BLaER1 treated with 17β-estradiol and CSF1 and Interleukin-3, amounts not matched to agents 10 nM and 100 nM (cell line): ENCODE measurements at regions not wholly inside any gene's neighbourhood (a gene's known extent, or its start where the extent isn't known, plus 50 kb on each side); places are given as distances from the start of the nearest gene placed in this dataset.

Experiments
- H3K27ac ChIP-seq, 11 experiments: shearing (Covaris generic); formaldehyde crosslinking; 2 replicates each; pipeline ENCODE4 v1.8.1; 2022
- H3K27me3 ChIP-seq, 11 experiments: shearing (Covaris generic); formaldehyde crosslinking; 2 replicates each; pipeline ENCODE4 v1.8.1; 2022
- H3K36me3 ChIP-seq, 11 experiments: shearing (Covaris generic); formaldehyde crosslinking; 2 replicates each; pipeline ENCODE4 v1.8.1; 2022
- H3K4me1 ChIP-seq, 10 experiments: shearing (Covaris generic); formaldehyde crosslinking; 2 replicates each; pipeline ENCODE4 v1.8.1; 2022
- H3K4me2 ChIP-seq, 11 experiments: shearing (Covaris generic); formaldehyde crosslinking; 2 replicates each; pipeline ENCODE4 v1.8.1; 2022
- H3K4me3 ChIP-seq, 10 experiments: shearing (Covaris generic); formaldehyde crosslinking; 2 replicates each; pipeline ENCODE4 v1.8.1; 2022
- H3K9ac ChIP-seq, 11 experiments: shearing (Covaris generic); formaldehyde crosslinking; 2 replicates each; pipeline ENCODE4 v1.8.1; 2022
- H3K9me3 ChIP-seq, 11 experiments: shearing (Covaris generic); formaldehyde crosslinking; replicated peaks in 1 of 11; 2 replicates each; pipeline ENCODE4 v1.8.1; 2022
- H4K20me1 ChIP-seq, 11 experiments: shearing (Covaris generic); formaldehyde crosslinking; 2 replicates each; pipeline ENCODE4 v1.8.1; 2022
- Cebpa-rat ChIP-seq, 11 experiments: shearing (Covaris generic); IDR thresholded peaks; 2 replicates each; pipeline ENCODE4 v1.8.1; 2022

GRCh38 chr4:164440199-164440598 lies 313.7 kb upstream of the SMIM31 start:
- Histone ChIP-seq H3K27me3 (no peaks in the 10 kb centered on the region), H4K20me1 (no peaks in the 10 kb centered on the region), H3K4me2 (no peak overlapping the region), H3K9me3 (no peaks in the 10 kb centered on the region), H3K9ac (no peak overlapping the region), H3K4me3 (no peak overlapping the region), H3K4me1 (no peaks in the 10 kb centered on the region), H3K36me3 (no peaks in the 10 kb centered on the region), H3K27ac (no peak overlapping the region)
- TF ChIP-seq Cebpa-rat (IDR thresholded peaks at IDR 0.05), result no peak

DNA sequence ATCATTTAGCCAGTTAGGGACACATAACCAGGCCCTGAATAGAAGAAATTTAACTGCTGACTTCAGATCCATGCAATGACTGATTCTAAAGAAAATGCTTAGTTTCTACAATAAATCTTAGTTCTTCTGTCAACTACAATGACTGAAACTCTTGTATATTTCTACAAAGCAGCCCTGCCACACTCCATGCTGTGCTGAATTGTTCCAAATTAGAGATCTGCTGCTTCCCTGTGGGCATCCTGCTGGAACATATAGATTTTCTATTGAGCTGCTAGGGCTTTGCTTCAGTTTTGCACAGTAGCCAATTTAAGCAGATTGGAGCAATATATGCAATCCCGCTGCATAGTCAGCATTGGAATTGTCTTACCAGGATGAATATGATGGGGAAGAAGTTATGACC lies 312.8 kb upstream of the SMIM31 start:
- no peak overlapping the region for H3K27ac ChIP-seq
- no peaks in the 10 kb centered on the region for H3K9me3 ChIP-seq
- no peak overlapping the region for H3K9ac ChIP-seq
- H3K27me3 ChIP-seq, result no peaks in the 10 kb centered on the region
- H3K36me3 ChIP-seq, result no peaks in the 10 kb centered on the region
- H3K4me3 ChIP-seq, result no peak overlapping the region
- TF ChIP-seq Cebpa-rat (IDR thresholded peaks at IDR 0.05), result no peak
- no peaks in the 10 kb centered on the region for H3K4me1 ChIP-seq
- no peaks in the 10 kb centered on the region for H4K20me1 ChIP-seq
- H3K4me2 ChIP-seq, result no peak overlapping the region

DNA sequence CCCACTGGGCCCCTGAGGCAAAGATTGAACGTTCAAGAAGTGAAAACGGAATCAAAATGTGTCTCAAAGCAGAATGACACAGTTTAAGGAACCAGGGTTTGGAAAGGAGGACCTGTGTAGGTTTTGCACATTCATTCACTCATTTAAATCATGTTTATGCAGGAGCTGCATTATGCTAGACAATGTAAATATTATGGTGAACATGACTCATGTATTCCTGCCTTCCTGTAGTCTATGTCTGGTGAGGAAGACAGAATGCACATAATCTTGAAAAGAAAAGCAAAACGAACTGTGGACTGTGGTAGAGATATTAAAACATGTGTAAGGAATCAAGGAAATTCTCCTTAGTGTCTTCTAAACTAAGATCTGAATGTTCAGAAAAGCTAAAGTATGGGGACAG lies 311.8 kb upstream of the SMIM31 start:
- no peaks in the 10 kb centered on the region for H3K36me3 ChIP-seq
- H3K9ac ChIP-seq, result no peak overlapping the region
- no peak for TF ChIP-seq Cebpa-rat (IDR thresholded peaks at IDR 0.05)
- H4K20me1 ChIP-seq, result no peaks in the 10 kb centered on the region
- no peaks in the 10 kb centered on the region for H3K27me3 ChIP-seq
- no peak overlapping the region for H3K27ac ChIP-seq
- H3K9me3 ChIP-seq, result no peaks in the 10 kb centered on the region
- H3K4me3 ChIP-seq, result no peak overlapping the region
- H3K4me2 ChIP-seq, result no peak overlapping the region
- no peaks in the 10 kb centered on the region for H3K4me1 ChIP-seq

DNA sequence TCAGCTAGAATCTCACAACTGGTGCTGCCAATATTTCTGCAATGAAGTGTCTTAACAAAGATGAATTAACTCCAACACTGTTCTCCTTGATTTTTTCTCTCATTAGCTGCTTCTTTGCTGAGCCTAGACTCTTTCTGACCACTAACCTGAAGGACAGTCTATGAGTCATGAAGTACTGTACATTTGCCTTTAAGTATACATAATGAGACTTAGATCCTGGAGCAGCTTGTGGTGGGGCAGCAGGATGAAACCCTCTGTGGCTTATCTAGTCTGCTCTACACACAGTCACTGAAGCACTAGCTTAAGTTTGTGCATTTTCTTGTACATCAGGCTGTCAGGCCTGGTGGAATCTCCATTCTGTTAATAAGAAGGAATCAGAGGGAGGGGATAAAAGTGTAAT lies 307.4 kb upstream of the SMIM31 start:
- Histone ChIP-seq H4K20me1 (no peaks in the 10 kb centered on the region), H3K9ac (no peak overlapping the region), H3K4me3 (no peak overlapping the region), H3K9me3 (peaks cover 0 to 5% (median under 1%) of the 10 kb centered on the region in 11 experiments; a peak in 5 of 22 replicates), H3K4me2 (no peak overlapping the region), H3K27me3 (no peaks in the 10 kb centered on the region), H3K36me3 (no peaks in the 10 kb centered on the region), H3K27ac (no peak overlapping the region), H3K4me1 (no peaks in the 10 kb centered on the region)
- TF ChIP-seq Cebpa-rat (IDR thresholded peaks at IDR 0.05), result no peak

- Histone ChIP-seq H3K27ac (no peak overlapping the region), H3K9me3 (no peaks in the 10 kb centered on the region), H3K27me3 (no peaks in the 10 kb centered on the region), H3K4me2 (0 out of 22 replicates have a peak overlapping the region, but pooled peaks of 1 of the 11 experiments have one; percentile 23), H3K9ac (no peak overlapping the region), H3K4me3 (no peak overlapping the region), H4K20me1 (no peaks in the 10 kb centered on the region), H3K4me1 (peaks cover 0 to 26% (median 0%) of the 10 kb centered on the region in 10 experiments; a peak in 4 of 20 replicates), H3K36me3 (no peaks in the 10 kb centered on the region)
- TF ChIP-seq Cebpa-rat (IDR thresholded peaks at IDR 0.05), result no peak
Observed at GRCh38 chr4:164461901-164462300, 292.0 kb upstream of the SMIM31 start.

DNA sequence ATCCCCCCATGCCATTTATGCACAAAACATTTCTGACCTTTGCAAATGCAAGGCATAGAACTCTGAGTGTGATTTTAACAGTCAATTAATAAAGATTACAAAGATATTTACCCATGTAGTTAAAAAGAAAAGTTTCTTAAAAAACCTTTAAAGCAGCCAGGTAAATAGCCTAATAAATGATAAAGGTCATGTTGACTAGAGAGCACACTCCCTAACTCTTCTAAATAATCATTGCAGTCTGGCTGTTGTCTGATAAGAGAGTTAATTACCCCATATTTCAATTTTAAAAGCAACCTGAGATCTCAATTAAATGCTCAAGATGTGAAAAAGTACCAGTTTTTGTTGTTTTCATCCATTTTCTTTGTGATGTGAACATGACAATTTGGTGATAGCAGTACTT lies 291.5 kb upstream of the SMIM31 start:
- Histone ChIP-seq H3K27me3 (no peaks in the 10 kb centered on the region), H3K9me3 (no peaks in the 10 kb centered on the region), H3K36me3 (no peaks in the 10 kb centered on the region), H3K4me3 (no peak overlapping the region), H3K4me1 (peaks cover 0 to 31% (median 0%) of the 10 kb centered on the region in 10 experiments; a peak in 4 of 20 replicates), H3K27ac (no peak overlapping the region), H3K4me2 (peak overlapping the region in 1 of 11 experiments; percentile 26; a peak in 1 of 22 replicates), H3K9ac (no peak overlapping the region), H4K20me1 (no peaks in the 10 kb centered on the region)
- TF ChIP-seq Cebpa-rat (IDR thresholded peaks at IDR 0.05), result no peak

DNA sequence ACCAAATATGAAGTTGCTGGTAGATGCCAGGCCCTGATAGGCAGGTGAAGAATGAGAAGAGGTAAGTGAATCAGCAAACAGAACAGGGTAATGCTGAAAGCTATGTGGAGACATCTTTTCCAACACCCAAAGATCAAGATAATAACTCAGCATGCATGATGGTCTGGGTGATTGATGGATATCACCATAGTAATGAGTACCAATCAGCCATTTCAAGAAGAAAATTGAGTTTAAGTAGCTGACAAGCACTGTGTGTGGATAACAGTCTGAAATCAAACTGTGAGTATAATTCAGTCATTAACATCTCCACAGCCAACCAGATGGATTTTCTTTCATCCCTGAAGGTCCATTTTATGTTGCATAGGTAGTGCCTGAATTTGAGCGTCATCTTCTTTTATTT lies 289.6 kb upstream of the SMIM31 start:
- Histone ChIP-seq H3K4me3 (no peak overlapping the region), H4K20me1 (no peaks in the 10 kb centered on the region), H3K27me3 (no peaks in the 10 kb centered on the region), H3K4me2 (no peak overlapping the region), H3K36me3 (no peaks in the 10 kb centered on the region), H3K9ac (no peak overlapping the region), H3K27ac (no peak overlapping the region), H3K9me3 (no peaks in the 10 kb centered on the region), H3K4me1 (peaks cover 0 to 33% (median 0%) of the 10 kb centered on the region in 10 experiments; a peak in 4 of 20 replicates)
- no peak for TF ChIP-seq Cebpa-rat (IDR thresholded peaks at IDR 0.05)

DNA sequence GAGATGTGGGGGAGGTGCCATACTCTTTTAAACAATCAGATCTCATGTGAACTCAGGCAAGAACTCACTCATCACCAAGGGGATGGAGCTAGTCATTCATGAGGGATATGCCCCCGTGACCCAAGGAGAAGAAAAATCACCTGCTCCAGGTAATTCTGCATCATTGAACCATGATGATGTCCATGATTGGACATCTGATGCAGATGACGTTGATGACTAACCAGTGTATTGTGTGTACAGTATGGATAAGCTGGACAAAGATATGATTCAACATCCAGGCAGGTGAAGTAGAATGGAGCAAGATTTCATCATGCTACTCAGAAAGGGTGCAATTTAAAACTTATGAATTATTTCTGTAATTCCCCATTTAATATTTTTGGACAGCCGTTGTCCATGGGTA lies 286.4 kb upstream of the SMIM31 start:
- H3K9me3 ChIP-seq, result no peaks in the 10 kb centered on the region
- no peak overlapping the region for H3K9ac ChIP-seq
- no peaks in the 10 kb centered on the region for H4K20me1 ChIP-seq
- H3K4me3 ChIP-seq, result no peak overlapping the region
- H3K4me2 ChIP-seq, result 0 out of 22 replicates have a peak overlapping the region, but pooled peaks of 1 of the 11 experiments have one; percentile 17
- H3K36me3 ChIP-seq, result no peaks in the 10 kb centered on the region
- no peak for TF ChIP-seq Cebpa-rat (IDR thresholded peaks at IDR 0.05)
- no peaks in the 10 kb centered on the region for H3K27me3 ChIP-seq
- H3K4me1 ChIP-seq, result peaks cover 0 to 27% (median 0%) of the 10 kb centered on the region in 10 experiments; a peak in 4 of 20 replicates
- H3K27ac ChIP-seq, result no peak overlapping the region

DNA sequence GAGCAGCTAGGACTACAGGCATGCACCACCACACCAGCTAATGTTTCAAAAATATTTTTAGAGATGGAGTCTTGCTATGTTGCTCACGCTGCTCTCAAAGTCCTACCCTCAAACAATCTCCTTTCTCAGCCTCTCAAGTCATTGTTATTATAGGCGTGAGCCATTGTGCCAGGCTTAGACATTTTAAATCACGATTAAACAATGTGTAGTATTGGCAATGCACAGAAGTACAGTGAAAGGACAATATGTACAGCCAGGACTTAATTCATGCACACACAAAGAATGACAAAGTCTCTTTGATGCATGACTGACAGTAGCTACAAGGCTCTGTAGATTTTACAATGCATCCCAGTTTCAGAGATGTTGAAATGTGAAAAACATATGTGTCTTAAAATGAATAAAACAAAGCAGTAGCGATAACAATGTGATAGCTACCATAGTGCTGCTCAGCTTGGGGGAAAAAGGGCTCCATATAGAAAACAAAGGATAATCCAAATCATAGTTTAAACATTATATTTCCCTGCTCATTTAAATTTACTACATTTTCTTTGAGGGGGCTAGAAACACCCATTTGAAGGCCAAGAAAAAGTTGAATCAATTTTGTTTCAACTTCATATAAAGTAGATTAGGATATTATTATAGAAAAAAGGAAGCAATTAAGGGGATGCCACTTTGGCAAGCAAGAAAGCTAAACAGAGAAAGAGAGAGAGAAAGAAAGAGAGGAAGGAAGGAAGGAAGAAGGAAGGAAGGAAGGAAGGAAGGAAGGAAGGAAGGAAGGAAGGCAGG lies 272.4 kb upstream of the SMIM31 start:
- Histone ChIP-seq H3K36me3 (no peaks in the 10 kb centered on the region), H3K9ac (no peak overlapping the region), H3K27me3 (no peaks in the 10 kb centered on the region)

DNA sequence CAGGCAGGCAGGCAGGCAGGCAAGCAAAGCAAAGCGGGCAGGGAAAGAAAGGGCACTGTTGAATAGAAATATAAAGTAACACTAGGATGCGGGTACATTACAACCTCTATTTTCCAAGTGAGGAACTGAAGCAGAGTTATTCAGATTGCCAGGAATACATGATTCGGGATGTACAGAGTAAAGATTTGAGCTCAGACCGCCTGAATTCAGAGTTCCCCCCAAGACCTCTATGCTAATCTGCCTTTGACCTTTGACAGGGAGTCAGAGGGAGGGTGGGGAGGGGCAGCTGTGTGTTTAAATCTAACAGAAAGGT lies 271.9 kb upstream of the SMIM31 start:
- H3K27me3 ChIP-seq, result no peaks in the 10 kb centered on the region
- no peaks in the 10 kb centered on the region for H3K36me3 ChIP-seq
- H3K4me1 ChIP-seq, result no peaks in the 10 kb centered on the region
- no peak overlapping the region for H3K27ac ChIP-seq
- H3K4me2 ChIP-seq, result no peak overlapping the region
- no peak overlapping the region for H3K4me3 ChIP-seq
- H3K9me3 ChIP-seq, result no peaks in the 10 kb centered on the region
- H4K20me1 ChIP-seq, result no peaks in the 10 kb centered on the region
- no peak for TF ChIP-seq Cebpa-rat (IDR thresholded peaks at IDR 0.05)
- H3K9ac ChIP-seq, result no peak overlapping the region

More for the DNA sequence above, 272.4 kb upstream of the SMIM31 start:
- Histone ChIP-seq H3K4me3 (no peak overlapping the region), H4K20me1 (no peaks in the 10 kb centered on the region), H3K4me2 (no peak overlapping the region), H3K9me3 (no peaks in the 10 kb centered on the region), H3K4me1 (no peaks in the 10 kb centered on the region), H3K27ac (no peak overlapping the region)
- no peak for TF ChIP-seq Cebpa-rat (IDR thresholded peaks at IDR 0.05)
